Neural progenitor cell (in vitro differentiated cells): ENCODE measurements at regions not wholly inside any gene's neighbourhood (a gene's known extent, or its start where the extent isn't known, plus 50 kb on each side); places are given as distances from the start of the nearest gene placed in this dataset.

Experiments
- DNase-seq: peaks from one replicate; pipeline ENCODE4 v3.0.0-alpha.2; 2016; ENCODE audit warnings: low spot score
- H2AFZ ChIP-seq: fragments of 200-600 bp; sonication (generic); replicated peaks from 2 replicates; pipeline ENCODE4 v1.6.1; 2016; ENCODE audit warnings: antibody characterized with exemption
- H3F3A ChIP-seq: fragments of 200-600 bp; sonication (generic); 2 replicates; pipeline ENCODE4 v1.6.1; 2016; ENCODE audit warnings: antibody characterized with exemption, low read depth
- H3K27ac ChIP-seq: fragments of 200-600 bp; sonication (generic); 2 replicates; pipeline ENCODE4 v1.5.1; 2016; ENCODE audit warnings: mild to moderate bottlenecking
- H3K27me3 ChIP-seq: fragments of 200-600 bp; sonication (generic); 2 replicates; pipeline ENCODE4 v1.6.1; 2016; ENCODE audit warnings: mild to moderate bottlenecking, moderate library complexity
- H3K36me3 ChIP-seq: fragments of 200-600 bp; sonication (generic); 2 replicates; pipeline ENCODE4 v1.5.1; 2016
- H3K4me1 ChIP-seq: fragments of 200-600 bp; sonication (generic); 2 replicates; pipeline ENCODE4 v1.6.1; 2016; ENCODE audit warnings: mixed run types
- H3K4me2 ChIP-seq: fragments of 200-600 bp; sonication (generic); 2 replicates; pipeline ENCODE4 v1.6.1; 2016
- H3K4me3 ChIP-seq: fragments of 200-600 bp; sonication (generic); 2 replicates; pipeline ENCODE4 v1.5.1; 2016
- H3K79me2 ChIP-seq: fragments of 200-600 bp; sonication (generic); 2 replicates; pipeline ENCODE4 v1.6.1; 2016; ENCODE audit warnings: low read depth
- H3K9ac ChIP-seq: fragments of 200-600 bp; sonication (generic); 2 replicates; pipeline ENCODE4 v1.6.1; 2016
- H3K9me3 ChIP-seq: fragments of 200-600 bp; sonication (generic); 2 replicates; pipeline ENCODE4 v1.5.1; 2016; ENCODE audit warnings: low read depth
- H4K20me1 ChIP-seq: fragments of 200-600 bp; sonication (generic); 2 replicates; pipeline ENCODE4 v1.6.1; 2016; ENCODE audit warnings: low read depth
- H3K27ac Mint-ChIP-seq: 3 replicates; pipeline ENCODE4 v1.8.0; 2021; ENCODE audit warnings: mixed read lengths
- H3K27me3 Mint-ChIP-seq: 2 replicates; pipeline ENCODE4 v1.8.0; 2022; ENCODE audit warnings: low read depth, mild to moderate bottlenecking, inconsistent platforms, moderate library complexity, mixed read lengths; ENCODE audit not compliant: insufficient read depth
- H3K36me3 Mint-ChIP-seq: 3 replicates; pipeline ENCODE4 v1.8.0; 2021; ENCODE audit warnings: mixed read lengths
- H3K4me1 Mint-ChIP-seq: 3 replicates; pipeline ENCODE4 v1.8.0; 2021; ENCODE audit warnings: mixed read lengths
- H3K4me3 Mint-ChIP-seq: 3 replicates; pipeline ENCODE4 v1.8.0; 2021; ENCODE audit warnings: mild to moderate bottlenecking, moderate library complexity, mixed read lengths
- H3K9me3 Mint-ChIP-seq: 3 replicates; pipeline ENCODE4 v1.8.0; 2020; ENCODE audit warnings: mixed read lengths
- CTCF ChIP-seq: fragments of 200-600 bp; sonication (generic); IDR thresholded peaks from 2 replicates; pipeline ENCODE4 v1.5.1; 2017; ENCODE audit warnings: antibody characterized with exemption, mild to moderate bottlenecking
- EZH2 ChIP-seq: fragments of 200-600 bp; sonication (generic); IDR thresholded peaks from 2 replicates; pipeline ENCODE4 v1.6.1; 2017; ENCODE audit warnings: antibody characterized with exemption, mild to moderate bottlenecking, moderate library complexity
- EZH2phosphoT487 ChIP-seq: fragments of 200-600 bp; sonication (generic); IDR thresholded peaks from 2 replicates; pipeline ENCODE4 v1.6.1; 2017; ENCODE audit warnings: antibody characterized with exemption

- H3K27ac ChIP-seq, result no peak overlapping the region
- H3F3A ChIP-seq, result no peaks in the 10 kb centered on the region
- DNase-seq, result no peak
- Mint-ChIP-seq H3K27me3 (peaks cover 2% of the 10 kb centered on the region), H3K4me1 (peaks cover 5% of the 10 kb centered on the region), H3K36me3 (no peaks in the 10 kb centered on the region), H3K27ac (no peak overlapping the region), H3K4me3 (no peak overlapping the region), H3K9me3 (no peaks in the 10 kb centered on the region)
- H3K4me1 ChIP-seq, result peaks cover 8% of the 10 kb centered on the region
- no peak overlapping the region for H3K9ac ChIP-seq
- H3K9me3 ChIP-seq, result no peaks in the 10 kb centered on the region
- H3K36me3 ChIP-seq, result no peaks in the 10 kb centered on the region
- no peak overlapping the region for H2AFZ ChIP-seq
- TF ChIP-seq CTCF (no peak), EZH2phosphoT487 (no peak), EZH2 (no peak)
- no peaks in the 10 kb centered on the region for H4K20me1 ChIP-seq
- no peaks in the 10 kb centered on the region for H3K27me3 ChIP-seq
- H3K4me2 ChIP-seq, result no peak overlapping the region
- H3K79me2 ChIP-seq, result no peaks in the 10 kb centered on the region
- no peak overlapping the region for H3K4me3 ChIP-seq
Observed at GRCh38 chr7:25424113-25424512, 195.8 kb upstream of the NPVF start.

- TF ChIP-seq CTCF (no peak), EZH2phosphoT487 (no peak), EZH2 (no peak)
- no peak overlapping the region for H3K27ac Mint-ChIP-seq
- no peaks in the 10 kb centered on the region for H3F3A ChIP-seq
- H3K9me3 ChIP-seq, result no peaks in the 10 kb centered on the region
- no peak for DNase-seq
- no peaks in the 10 kb centered on the region for H3K36me3 Mint-ChIP-seq
- no peak overlapping the region for H2AFZ ChIP-seq
- H4K20me1 ChIP-seq, result no peaks in the 10 kb centered on the region
- no peak overlapping the region for H3K4me3 Mint-ChIP-seq
- no peaks in the 10 kb centered on the region for H3K36me3 ChIP-seq
- no peak overlapping the region for H3K4me3 ChIP-seq
- H3K27me3 Mint-ChIP-seq, result peaks cover 2% of the 10 kb centered on the region
- H3K9me3 Mint-ChIP-seq, result no peaks in the 10 kb centered on the region
- H3K4me1 Mint-ChIP-seq, result peaks cover 5% of the 10 kb centered on the region
- H3K79me2 ChIP-seq, result no peaks in the 10 kb centered on the region
- no peaks in the 10 kb centered on the region for H3K27me3 ChIP-seq
- H3K27ac ChIP-seq, result no peak overlapping the region
- H3K4me1 ChIP-seq, result peaks cover 8% of the 10 kb centered on the region
- H3K9ac ChIP-seq, result no peak overlapping the region
- no peak overlapping the region for H3K4me2 ChIP-seq
Observed at GRCh38 chr7:25424855-25425254, 196.6 kb upstream of the NPVF start.

- Histone ChIP-seq H3K27me3 (no peaks in the 10 kb centered on the region), H3K9ac (no peak overlapping the region), H2AFZ (no peak overlapping the region), H3K4me1 (peaks cover 8% of the 10 kb centered on the region), H3K27ac (no peak overlapping the region), H4K20me1 (no peaks in the 10 kb centered on the region), H3K79me2 (no peaks in the 10 kb centered on the region), H3F3A (no peaks in the 10 kb centered on the region), H3K4me3 (no peak overlapping the region), H3K4me2 (no peak overlapping the region), H3K36me3 (no peaks in the 10 kb centered on the region), H3K9me3 (no peaks in the 10 kb centered on the region)
- no peaks in the 10 kb centered on the region for H3K9me3 Mint-ChIP-seq
- no peaks in the 10 kb centered on the region for H3K27me3 Mint-ChIP-seq
- H3K27ac Mint-ChIP-seq, result no peak overlapping the region
- H3K36me3 Mint-ChIP-seq, result no peaks in the 10 kb centered on the region
- peaks cover 5% of the 10 kb centered on the region for H3K4me1 Mint-ChIP-seq
- DNase-seq, result no peak
- TF ChIP-seq CTCF (no peak), EZH2phosphoT487 (no peak), EZH2 (no peak)
- no peak overlapping the region for H3K4me3 Mint-ChIP-seq
Observed at GRCh38 chr7:25427721-25428120, 199.4 kb upstream of the NPVF start.
